Neural crest cell (in vitro differentiated cells): ENCODE measurements at regions not wholly inside any gene's neighbourhood (a gene's known extent, or its start where the extent isn't known, plus 50 kb on each side); places are given as distances from the start of the nearest gene placed in this dataset.

Experiments
- DNase-seq: peaks from one replicate; pipeline ENCODE4 v3.0.0; 2021; ENCODE audit warnings: low read depth, mixed read lengths, low spot score
- H3K27ac Mint-ChIP-seq: one replicate; pipeline ENCODE4 v1.8.0; 2021; ENCODE audit warnings: mild to moderate bottlenecking, mixed read lengths; ENCODE audit not compliant: unreplicated experiment
- H3K27me3 Mint-ChIP-seq: 2 replicates; pipeline ENCODE4 v1.8.0; 2021; ENCODE audit warnings: low read depth, mild to moderate bottlenecking, mixed read lengths
- H3K36me3 Mint-ChIP-seq: 2 replicates; pipeline ENCODE4 v1.8.0; 2021; ENCODE audit warnings: low read depth, mild to moderate bottlenecking, mixed read lengths
- H3K4me1 Mint-ChIP-seq: 2 replicates; pipeline ENCODE4 v1.8.0; 2021; ENCODE audit warnings: mixed read lengths
- H3K4me3 Mint-ChIP-seq: one replicate; pipeline ENCODE4 v1.8.0; 2021; ENCODE audit warnings: mild to moderate bottlenecking, mixed read lengths
- H3K9me3 Mint-ChIP-seq: 2 replicates; pipeline ENCODE4 v1.8.0; 2021; ENCODE audit warnings: mixed read lengths
- CTCF ChIP-seq: fragments of 200-600 bp; sonication (generic); conservative IDR thresholded peaks from 2 replicates; pipeline ENCODE4 v1.5.0; 2021; ENCODE audit warnings: antibody characterized with exemption, mild to moderate bottlenecking

DNA sequence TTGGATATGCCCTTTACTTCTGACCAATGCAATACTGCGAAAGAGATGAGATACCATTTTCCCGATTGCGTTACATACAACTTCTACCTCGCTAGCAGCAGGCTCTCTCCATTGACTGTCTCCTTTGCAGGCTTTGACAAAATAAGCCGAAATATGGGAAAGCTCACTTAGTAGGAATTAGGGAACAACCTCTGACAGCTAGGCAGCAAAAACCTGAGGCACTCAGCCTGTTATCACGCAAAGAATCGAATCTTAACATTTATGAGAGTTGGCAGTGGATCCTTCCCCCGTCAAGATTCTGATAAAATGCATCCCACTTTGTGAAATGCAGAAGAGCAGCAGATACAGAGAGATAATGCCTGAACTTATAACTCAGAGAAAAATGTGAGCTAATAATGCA lies 1379.5 kb upstream of the PCDH9 start:
- no peak overlapping the region for H3K4me3 Mint-ChIP-seq
- no peak for DNase-seq
- no peaks in the 10 kb centered on the region for H3K4me1 Mint-ChIP-seq
- no peak overlapping the region for H3K27ac Mint-ChIP-seq
- H3K27me3 Mint-ChIP-seq, result no peaks in the 10 kb centered on the region
- no peaks in the 10 kb centered on the region for H3K36me3 Mint-ChIP-seq
- no peak for TF ChIP-seq CTCF
- peaks cover 5% of the 10 kb centered on the region for H3K9me3 Mint-ChIP-seq

DNA sequence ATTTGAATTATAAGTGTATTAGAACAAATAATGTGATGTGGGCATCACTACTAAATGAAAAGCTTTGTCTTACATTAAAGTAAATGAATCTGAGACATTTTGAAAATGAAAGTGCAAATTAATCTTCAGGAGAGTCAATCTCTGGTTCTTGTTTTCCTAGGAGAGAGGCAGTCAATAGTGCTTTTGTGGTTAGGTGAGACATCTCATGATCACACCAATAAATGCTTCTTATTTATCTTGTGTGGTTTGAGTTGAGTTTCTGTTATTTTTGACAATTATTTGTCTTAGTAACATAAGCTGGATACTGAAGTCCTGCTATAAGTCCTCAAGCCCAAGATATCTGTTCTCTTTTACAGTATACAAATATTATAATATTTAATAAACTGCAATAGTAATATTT lies 1378.0 kb upstream of the PCDH9 start:
- DNase-seq, result no peak
- Mint-ChIP-seq H3K27me3 (no peaks in the 10 kb centered on the region), H3K9me3 (peaks cover 5% of the 10 kb centered on the region), H3K27ac (no peak overlapping the region), H3K4me1 (no peaks in the 10 kb centered on the region), H3K36me3 (no peaks in the 10 kb centered on the region), H3K4me3 (no peak overlapping the region)
- no peak for TF ChIP-seq CTCF

GRCh38 chr13:68597641-68598040 lies 1367.5 kb upstream of the PCDH9 start:
- no peak for TF ChIP-seq CTCF
- Mint-ChIP-seq H3K4me3 (no peak overlapping the region), H3K27ac (no peak overlapping the region), H3K9me3 (no peaks in the 10 kb centered on the region), H3K4me1 (no peaks in the 10 kb centered on the region), H3K36me3 (no peaks in the 10 kb centered on the region), H3K27me3 (no peaks in the 10 kb centered on the region)
- no peak for DNase-seq

DNA sequence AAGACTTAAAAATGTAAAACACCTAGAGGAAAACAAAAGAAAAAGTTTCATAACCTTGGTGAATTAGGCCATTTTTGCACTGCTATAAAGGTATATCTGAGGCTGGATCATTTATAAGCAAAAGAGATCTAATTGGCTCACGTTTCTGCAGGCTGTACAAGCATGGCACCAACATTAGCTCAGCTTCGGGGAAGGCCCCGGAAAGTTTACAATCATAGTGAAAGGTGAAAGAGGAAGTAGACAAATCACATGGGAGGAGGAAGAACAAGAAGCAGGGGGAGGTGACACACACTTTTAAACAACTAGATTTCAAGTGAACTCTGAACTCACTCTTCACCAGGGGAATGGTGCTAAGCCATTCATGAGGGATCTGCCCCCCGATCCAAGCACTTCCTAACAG lies 1358.5 kb upstream of the PCDH9 start:
- H3K27ac Mint-ChIP-seq, result no peak overlapping the region
- H3K4me1 Mint-ChIP-seq, result no peaks in the 10 kb centered on the region
- no peak for TF ChIP-seq CTCF
- H3K4me3 Mint-ChIP-seq, result no peak overlapping the region
- no peaks in the 10 kb centered on the region for H3K27me3 Mint-ChIP-seq
- peaks cover 4% of the 10 kb centered on the region for H3K9me3 Mint-ChIP-seq
- no peak for DNase-seq
- H3K36me3 Mint-ChIP-seq, result no peaks in the 10 kb centered on the region

- no peak for TF ChIP-seq CTCF
Observed at GRCh38 chr13:68584776-68585175, 1354.6 kb upstream of the PCDH9 start.

GRCh38 chr13:68574053-68574452 lies 1343.9 kb upstream of the PCDH9 start:
- no peak overlapping the region for H3K4me3 Mint-ChIP-seq
- peaks cover 3% of the 10 kb centered on the region for H3K9me3 Mint-ChIP-seq
- H3K4me1 Mint-ChIP-seq, result peaks cover 4% of the 10 kb centered on the region
- DNase-seq, result no peak
- H3K27ac Mint-ChIP-seq, result no peak overlapping the region
- H3K27me3 Mint-ChIP-seq, result no peaks in the 10 kb centered on the region
- H3K36me3 Mint-ChIP-seq, result no peaks in the 10 kb centered on the region
- no peak for TF ChIP-seq CTCF

More at GRCh38 chr13:68584776-68585175, 1354.6 kb upstream of the PCDH9 start:
- Mint-ChIP-seq H3K36me3 (peaks cover 3% of the 10 kb centered on the region), H3K4me1 (no peaks in the 10 kb centered on the region), H3K27ac (no peak overlapping the region), H3K4me3 (no peak overlapping the region), H3K27me3 (no peaks in the 10 kb centered on the region), H3K9me3 (peaks cover 16% of the 10 kb centered on the region)
- DNase-seq, result no peak
